ENCODE measurements at regions not wholly inside any gene's neighbourhood (a gene's known extent, or its start where the extent isn't known, plus 50 kb on each side); places are given as distances from the start of the nearest gene placed in this dataset.
"Not testable (repeated sequence)": the region's sequence is repeated elsewhere in the genome, so short reads cannot be mapped to it uniquely, and the experiment has no call there.

DNA sequence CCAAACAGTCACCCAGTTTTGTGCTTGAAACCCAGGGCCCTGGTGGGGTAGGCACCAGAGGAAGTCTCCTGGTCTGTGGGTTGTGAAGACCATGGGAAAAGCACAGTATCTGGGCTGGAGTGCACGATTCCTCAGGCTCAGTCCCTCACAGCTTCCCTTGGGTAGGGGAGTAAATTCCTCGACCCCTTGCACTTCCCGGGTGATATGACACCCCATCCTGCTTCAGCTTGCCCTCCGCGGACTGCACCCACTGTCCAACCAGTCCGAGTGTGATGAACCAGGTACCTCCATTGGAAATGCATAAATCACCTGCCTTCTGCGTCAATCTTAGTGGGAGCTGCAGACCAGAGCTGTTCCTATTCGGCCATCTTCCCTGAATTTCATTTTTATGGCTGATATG is 133.9 kb upstream of the KCTD3 start:
- intact Hi-C loops (cut with DNase I), result no loop called here
- TF ChIP-seq CTCF (IDR thresholded peaks at IDR 0.05; ENCODE audit: borderline replicate concordance, extremely low read depth, insufficient read depth), result no peak
- FAIRE-seq, result no peak

GRCh38 chr1:215439549-215439948 is 127.6 kb upstream of the KCTD3 start:
- FAIRE-seq, result no peak

More for the DNA sequence above, 133.9 kb upstream of the KCTD3 start:
- H3K9ac ChIP-seq (ENCODE audit: low read length in 3 of 3), result no peak overlapping the region
- no peak overlapping the region for H3K27ac ChIP-seq (ENCODE audit: low read depth in 2 of 2, low read length in 2 of 2)
- no peaks in the 10 kb centered on the region for H3K9me3 ChIP-seq (ENCODE audit: control insufficient read depth in 2 of 3, insufficient read depth in 1 of 3, low read length in 3 of 3)
- DNase-seq, result no peak
- no peaks in the 10 kb centered on the region for H3K4me1 ChIP-seq (ENCODE audit: control insufficient read depth in 2 of 3, insufficient read depth in 2 of 3, low read depth in 1 of 3, low read length in 3 of 3)
- H3K4me3 ChIP-seq (ENCODE audit: low read length in 3 of 3), result no peak overlapping the region
- H3K27me3 ChIP-seq (ENCODE audit: control insufficient read depth, insufficient read depth, low read length), result no peaks in the 10 kb centered on the region
- no peaks in the 10 kb centered on the region for H3K36me3 ChIP-seq (ENCODE audit: control insufficient read depth in 2 of 3, insufficient read depth in 3 of 3, low read length in 3 of 3)

GRCh38 chr1:215444715-215445414 is 122.2 kb upstream of the KCTD3 start:
- no peaks in the 10 kb centered on the region for H3K36me3 ChIP-seq (ENCODE audit: control insufficient read depth in 2 of 3, insufficient read depth in 3 of 3, low read length in 3 of 3)
- no peak for FAIRE-seq
- no peaks in the 10 kb centered on the region for H3K27me3 ChIP-seq (ENCODE audit: control insufficient read depth, insufficient read depth, low read length)
- no peaks in the 10 kb centered on the region for H3K9me3 ChIP-seq (ENCODE audit: control insufficient read depth in 2 of 3, insufficient read depth in 1 of 3, low read length in 3 of 3)
- H3K9ac ChIP-seq (ENCODE audit: low read length in 3 of 3), result no peak overlapping the region
- no peak overlapping the region for H3K4me3 ChIP-seq (ENCODE audit: low read length in 3 of 3)
- no peak for TF ChIP-seq CTCF (IDR thresholded peaks at IDR 0.05; ENCODE audit: borderline replicate concordance, extremely low read depth, insufficient read depth)
- intact Hi-C loops (cut with DNase I), result no loop called here
- H3K27ac ChIP-seq (ENCODE audit: low read depth in 2 of 2, low read length in 2 of 2), result no peak overlapping the region
- H3K4me1 ChIP-seq (ENCODE audit: control insufficient read depth in 2 of 3, insufficient read depth in 2 of 3, low read depth in 1 of 3, low read length in 3 of 3), result no peaks in the 10 kb centered on the region
- no peak for DNase-seq

More at GRCh38 chr1:215439549-215439948, 127.6 kb upstream of the KCTD3 start:
- Histone ChIP-seq H3K4me1 (ENCODE audit: control insufficient read depth in 2 of 3, insufficient read depth in 2 of 3, low read depth in 1 of 3, low read length in 3 of 3) (no peaks in the 10 kb centered on the region), H3K27me3 (ENCODE audit: control insufficient read depth, insufficient read depth, low read length) (no peaks in the 10 kb centered on the region), H3K9ac (ENCODE audit: low read length in 3 of 3) (no peak overlapping the region), H3K4me3 (ENCODE audit: low read length in 3 of 3) (no peak overlapping the region), H3K27ac (ENCODE audit: low read depth in 2 of 2, low read length in 2 of 2) (no peak overlapping the region), H3K9me3 (ENCODE audit: control insufficient read depth in 2 of 3, insufficient read depth in 1 of 3, low read length in 3 of 3) (peaks cover 0 to 3% (median 0%) of the 10 kb centered on the region in 3 donors), H3K36me3 (ENCODE audit: control insufficient read depth in 2 of 3, insufficient read depth in 3 of 3, low read length in 3 of 3) (no peaks in the 10 kb centered on the region)
- no peak for TF ChIP-seq CTCF (IDR thresholded peaks at IDR 0.05; ENCODE audit: borderline replicate concordance, extremely low read depth, insufficient read depth)
- DNase-seq, result no peak
- intact Hi-C loops (cut with DNase I), result no loop called here

- H3K4me1 ChIP-seq (ENCODE audit: control insufficient read depth in 2 of 3, insufficient read depth in 2 of 3, low read depth in 1 of 3, low read length in 3 of 3); H3K4me3 ChIP-seq (ENCODE audit: low read length in 3 of 3); H3K9ac ChIP-seq (ENCODE audit: low read length in 3 of 3); H3K36me3 ChIP-seq (ENCODE audit: control insufficient read depth in 2 of 3, insufficient read depth in 3 of 3, low read length in 3 of 3); FAIRE-seq; DNase-seq; H3K9me3 ChIP-seq (ENCODE audit: control insufficient read depth in 2 of 3, insufficient read depth in 1 of 3, low read length in 3 of 3); H3K27me3 ChIP-seq (ENCODE audit: control insufficient read depth, insufficient read depth, low read length); intact Hi-C loops (cut with DNase I); H3K27ac ChIP-seq (ENCODE audit: low read depth in 2 of 2, low read length in 2 of 2): not testable (repeated sequence)
These were observed 119.1 kb upstream of the KCTD3 start for GRCh38 chr1:215448014-215448413.

GRCh38 chr1:215449147-215449546 is 118.0 kb upstream of the KCTD3 start:
- FAIRE-seq; H3K36me3 ChIP-seq (ENCODE audit: control insufficient read depth in 2 of 3, insufficient read depth in 3 of 3, low read length in 3 of 3); H3K4me3 ChIP-seq (ENCODE audit: low read length in 3 of 3); H3K27ac ChIP-seq (ENCODE audit: low read depth in 2 of 2, low read length in 2 of 2); H3K27me3 ChIP-seq (ENCODE audit: control insufficient read depth, insufficient read depth, low read length); intact Hi-C loops (cut with DNase I); H3K9ac ChIP-seq (ENCODE audit: low read length in 3 of 3); H3K4me1 ChIP-seq (ENCODE audit: control insufficient read depth in 2 of 3, insufficient read depth in 2 of 3, low read depth in 1 of 3, low read length in 3 of 3); DNase-seq; H3K9me3 ChIP-seq (ENCODE audit: control insufficient read depth in 2 of 3, insufficient read depth in 1 of 3, low read length in 3 of 3): not testable (repeated sequence)

Measured in kidney (tissue), 13 donors.